WTC11 (cell line): ENCODE measurements at regions not wholly inside any gene's neighbourhood (a gene's known extent, or its start where the extent isn't known, plus 50 kb on each side); places are given as distances from the start of the nearest gene placed in this dataset.

Experiments
- ATAC-seq: fragments of 200-7000 bp; cut with Tn5 transposase; 2 replicates; pipeline ENCODE4 v1.10.0; 2021; ENCODE audit warnings: mild to moderate bottlenecking, moderate library complexity
- CTCF ChIA-PET: fragments of 300-600 bp; sonication (Branson Sonifier 250); formaldehyde crosslinking; loops from one replicate; lab custom pipeline; 2021; ENCODE audit warnings: antibody characterized with exemption; lab: Charles Lee
- POLR2A ChIA-PET: fragments of 350-600 bp; sonication (Branson Sonifier 250); formaldehyde crosslinking; loops from one replicate; lab custom pipeline; 2021; ENCODE audit warnings: antibody characterized with exemption; lab: Charles Lee
- DNase-seq: peaks from one replicate; pipeline ENCODE4 v3.0.0; 2021; ENCODE audit warnings: low spot score
- H3K27ac Mint-ChIP-seq: 2 replicates; pipeline ENCODE4 v1.8.0; 2021; ENCODE audit warnings: mixed read lengths
- H3K27me3 Mint-ChIP-seq: 2 replicates; pipeline ENCODE4 v1.8.0; 2021; ENCODE audit warnings: low read depth, mild to moderate bottlenecking, moderate library complexity, mixed read lengths
- H3K36me3 Mint-ChIP-seq: 2 replicates; pipeline ENCODE4 v1.8.0; 2021; ENCODE audit warnings: mixed read lengths
- H3K4me1 Mint-ChIP-seq: 2 replicates; pipeline ENCODE4 v1.8.0; 2022; ENCODE audit warnings: mixed read lengths
- H3K4me3 Mint-ChIP-seq: 2 replicates; pipeline ENCODE4 v1.8.0; 2021; ENCODE audit warnings: mild to moderate bottlenecking, moderate library complexity, mixed read lengths
- H3K9me3 Mint-ChIP-seq: 2 replicates; pipeline ENCODE4 v1.8.0; 2021; ENCODE audit warnings: mixed read lengths
- ESRRA ChIP-seq: sonication (generic); formaldehyde crosslinking; IDR thresholded peaks from 2 replicates; pipeline ENCODE4 v1.8.1; 2022; ENCODE audit warnings: mild to moderate bottlenecking, missing genetic modification reagents, borderline replicate concordance
- FOXJ3 ChIP-seq: sonication (generic); formaldehyde crosslinking; IDR thresholded peaks from 2 replicates; pipeline ENCODE4 v1.9.0; 2021; ENCODE audit warnings: missing genetic modification reagents, mild to moderate bottlenecking, borderline replicate concordance
- FOXK1 ChIP-seq: sonication (generic); formaldehyde crosslinking; IDR thresholded peaks from 2 replicates; pipeline ENCODE4 v1.8.0; 2022; ENCODE audit warnings: mild to moderate bottlenecking, moderate library complexity, missing genetic modification reagents
- GRHL2 ChIP-seq: fragments of 250-450 bp; sonication (Bioruptor Pico); IDR thresholded peaks from 2 replicates; pipeline ENCODE4 v1.8.0; 2022; ENCODE audit warnings: mild to moderate bottlenecking, moderate library complexity; ENCODE audit not compliant: insufficient replicate concordance, severe bottlenecking
- NR2C2 ChIP-seq: sonication (generic); formaldehyde crosslinking; IDR thresholded peaks from 2 replicates; pipeline ENCODE4 v1.8.0; 2022; ENCODE audit warnings: mild to moderate bottlenecking, missing genetic modification reagents
- NR3C1 ChIP-seq: sonication (generic); formaldehyde crosslinking; conservative IDR thresholded peaks from 2 replicates; pipeline ENCODE4 v1.8.1; 2023; ENCODE audit warnings: low read depth, mild to moderate bottlenecking, missing genetic modification reagents
- RELA ChIP-seq: sonication (generic); formaldehyde crosslinking; IDR thresholded peaks from 2 replicates; pipeline ENCODE4 v1.8.1; 2022; ENCODE audit warnings: missing genetic modification reagents, mild to moderate bottlenecking, borderline replicate concordance
- SMAD3 ChIP-seq: sonication (generic); formaldehyde crosslinking; IDR thresholded peaks from 2 replicates; pipeline ENCODE4 v1.8.0; 2022; ENCODE audit warnings: missing genetic modification reagents, mild to moderate bottlenecking, borderline replicate concordance
- SP1 ChIP-seq: sonication (generic); formaldehyde crosslinking; conservative IDR thresholded peaks from 2 replicates; pipeline ENCODE4 v1.8.1; 2022; ENCODE audit warnings: missing genetic modification reagents
- TEAD1 ChIP-seq: sonication (generic); formaldehyde crosslinking; IDR thresholded peaks from 2 replicates; pipeline ENCODE4 v1.8.0; 2022; ENCODE audit warnings: mild to moderate bottlenecking, missing genetic modification reagents
- ZNF232 ChIP-seq: sonication (generic); formaldehyde crosslinking; IDR thresholded peaks from 2 replicates; pipeline ENCODE4 v1.8.0; 2022; ENCODE audit warnings: mild to moderate bottlenecking, missing genetic modification reagents
- ZNF423 ChIP-seq: fragments of 250-450 bp; sonication (Bioruptor Pico); IDR thresholded peaks from 2 replicates; pipeline ENCODE4 v2.1.2; 2022; ENCODE audit warnings: mild to moderate bottlenecking, moderate library complexity
- TF ChIP-seq, protein P1 (sequence below): sonication (generic); formaldehyde crosslinking; IDR thresholded peaks from 2 replicates; pipeline ENCODE4 v1.8.1; 2023; ENCODE audit warnings: mild to moderate bottlenecking, missing genetic modification reagents
- TF ChIP-seq, protein P2 (sequence below): fragments of 250-450 bp; sonication (Bioruptor Pico); IDR thresholded peaks from 2 replicates; pipeline ENCODE4 v1.9.0; 2021; ENCODE audit warnings: mild to moderate bottlenecking
- TF ChIP-seq, protein P3 (sequence below): sonication (generic); formaldehyde crosslinking; IDR thresholded peaks from 2 replicates; pipeline ENCODE4 v1.8.1; 2023; ENCODE audit warnings: mild to moderate bottlenecking, missing genetic modification reagents, borderline replicate concordance
- TF ChIP-seq, protein P4 (sequence below): fragments of 250-450 bp; sonication (Bioruptor Pico); IDR thresholded peaks from 2 replicates; pipeline ENCODE4 v1.9.0; 2021; ENCODE audit warnings: mild to moderate bottlenecking
- TF ChIP-seq, protein P5 (sequence below): fragments of 250-450 bp; sonication (Bioruptor Pico); IDR thresholded peaks from 2 replicates; pipeline ENCODE4 v1.9.0; 2021; ENCODE audit warnings: mild to moderate bottlenecking, borderline replicate concordance
- TF ChIP-seq, protein P6 (sequence below): fragments of 250-450 bp; sonication (Bioruptor Pico); IDR thresholded peaks from 2 replicates; pipeline ENCODE4 v2.1.2; 2022; ENCODE audit warnings: mild to moderate bottlenecking, moderate library complexity

DNA sequence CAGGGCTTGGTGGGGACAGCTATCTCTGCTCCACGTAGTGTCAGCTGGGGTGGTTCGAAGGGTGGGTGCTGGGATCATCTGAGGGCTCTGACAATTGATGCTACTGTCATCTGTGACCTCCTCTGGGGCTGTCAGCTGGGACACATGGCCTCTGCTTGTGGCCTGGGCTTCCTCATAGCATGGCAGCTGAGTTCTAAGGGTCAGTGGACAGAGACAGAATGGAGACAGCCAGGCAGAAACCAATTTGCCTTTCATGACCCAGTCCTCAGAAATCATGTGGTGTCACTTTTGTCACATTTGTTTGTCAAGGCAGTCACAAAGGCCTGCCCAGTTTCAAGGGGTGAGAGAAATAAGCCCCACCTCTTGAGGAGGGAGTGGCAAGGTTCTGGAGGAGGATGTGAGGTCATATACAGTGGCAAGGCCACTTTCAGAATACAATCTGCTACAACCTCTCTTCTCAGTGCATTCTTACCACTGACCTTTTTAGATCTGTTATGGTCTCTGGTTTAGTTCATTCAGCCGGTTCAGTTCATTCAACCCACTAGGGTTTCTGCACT is 103.6 kb upstream of the BCOR start:
- H3K27ac Mint-ChIP-seq: no peak overlapping the region
- peaks cover 10% of the 10 kb centered on the region; the same call in 1 of the 2 replicates for H3K4me1 Mint-ChIP-seq
- H3K4me3 Mint-ChIP-seq: no peak overlapping the region
- DNase-seq: no peak
- TF ChIP-seq ZNF232 (CRISPR knock-in tag) (no peak), FOXJ3 (CRISPR knock-in tag) (no peak), SP1 (CRISPR knock-in tag) (no peak), RELA (CRISPR knock-in tag) (no peak), ZNF423 (no peak), SMAD3 (CRISPR knock-in tag) (no peak), TEAD1 (CRISPR knock-in tag) (no peak), NR3C1 (CRISPR knock-in tag) (no peak), ESRRA (CRISPR knock-in tag) (no peak), GRHL2 (CRISPR knock-in tag) (no peak), NR2C2 (CRISPR knock-in tag) (no peak), FOXK1 (CRISPR knock-in tag) (no peak)
- TF ChIP-seq, protein P1, sequence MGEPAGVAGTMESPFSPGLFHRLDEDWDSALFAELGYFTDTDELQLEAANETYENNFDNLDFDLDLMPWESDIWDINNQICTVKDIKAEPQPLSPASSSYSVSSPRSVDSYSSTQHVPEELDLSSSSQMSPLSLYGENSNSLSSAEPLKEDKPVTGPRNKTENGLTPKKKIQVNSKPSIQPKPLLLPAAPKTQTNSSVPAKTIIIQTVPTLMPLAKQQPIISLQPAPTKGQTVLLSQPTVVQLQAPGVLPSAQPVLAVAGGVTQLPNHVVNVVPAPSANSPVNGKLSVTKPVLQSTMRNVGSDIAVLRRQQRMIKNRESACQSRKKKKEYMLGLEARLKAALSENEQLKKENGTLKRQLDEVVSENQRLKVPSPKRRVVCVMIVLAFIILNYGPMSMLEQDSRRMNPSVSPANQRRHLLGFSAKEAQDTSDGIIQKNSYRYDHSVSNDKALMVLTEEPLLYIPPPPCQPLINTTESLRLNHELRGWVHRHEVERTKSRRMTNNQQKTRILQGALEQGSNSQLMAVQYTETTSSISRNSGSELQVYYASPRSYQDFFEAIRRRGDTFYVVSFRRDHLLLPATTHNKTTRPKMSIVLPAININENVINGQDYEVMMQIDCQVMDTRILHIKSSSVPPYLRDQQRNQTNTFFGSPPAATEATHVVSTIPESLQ (CRISPR knock-in tag): no peak
- TF ChIP-seq, protein P2, sequence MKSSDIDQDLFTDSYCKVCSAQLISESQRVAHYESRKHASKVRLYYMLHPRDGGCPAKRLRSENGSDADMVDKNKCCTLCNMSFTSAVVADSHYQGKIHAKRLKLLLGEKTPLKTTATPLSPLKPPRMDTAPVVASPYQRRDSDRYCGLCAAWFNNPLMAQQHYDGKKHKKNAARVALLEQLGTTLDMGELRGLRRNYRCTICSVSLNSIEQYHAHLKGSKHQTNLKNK (CRISPR knock-in tag): no peak
- TF ChIP-seq, protein P3, sequence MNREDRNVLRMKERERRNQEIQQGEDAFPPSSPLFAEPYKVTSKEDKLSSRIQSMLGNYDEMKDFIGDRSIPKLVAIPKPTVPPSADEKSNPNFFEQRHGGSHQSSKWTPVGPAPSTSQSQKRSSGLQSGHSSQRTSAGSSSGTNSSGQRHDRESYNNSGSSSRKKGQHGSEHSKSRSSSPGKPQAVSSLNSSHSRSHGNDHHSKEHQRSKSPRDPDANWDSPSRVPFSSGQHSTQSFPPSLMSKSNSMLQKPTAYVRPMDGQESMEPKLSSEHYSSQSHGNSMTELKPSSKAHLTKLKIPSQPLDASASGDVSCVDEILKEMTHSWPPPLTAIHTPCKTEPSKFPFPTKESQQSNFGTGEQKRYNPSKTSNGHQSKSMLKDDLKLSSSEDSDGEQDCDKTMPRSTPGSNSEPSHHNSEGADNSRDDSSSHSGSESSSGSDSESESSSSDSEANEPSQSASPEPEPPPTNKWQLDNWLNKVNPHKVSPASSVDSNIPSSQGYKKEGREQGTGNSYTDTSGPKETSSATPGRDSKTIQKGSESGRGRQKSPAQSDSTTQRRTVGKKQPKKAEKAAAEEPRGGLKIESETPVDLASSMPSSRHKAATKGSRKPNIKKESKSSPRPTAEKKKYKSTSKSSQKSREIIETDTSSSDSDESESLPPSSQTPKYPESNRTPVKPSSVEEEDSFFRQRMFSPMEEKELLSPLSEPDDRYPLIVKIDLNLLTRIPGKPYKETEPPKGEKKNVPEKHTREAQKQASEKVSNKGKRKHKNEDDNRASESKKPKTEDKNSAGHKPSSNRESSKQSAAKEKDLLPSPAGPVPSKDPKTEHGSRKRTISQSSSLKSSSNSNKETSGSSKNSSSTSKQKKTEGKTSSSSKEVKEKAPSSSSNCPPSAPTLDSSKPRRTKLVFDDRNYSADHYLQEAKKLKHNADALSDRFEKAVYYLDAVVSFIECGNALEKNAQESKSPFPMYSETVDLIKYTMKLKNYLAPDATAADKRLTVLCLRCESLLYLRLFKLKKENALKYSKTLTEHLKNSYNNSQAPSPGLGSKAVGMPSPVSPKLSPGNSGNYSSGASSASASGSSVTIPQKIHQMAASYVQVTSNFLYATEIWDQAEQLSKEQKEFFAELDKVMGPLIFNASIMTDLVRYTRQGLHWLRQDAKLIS: no peak
- TF ChIP-seq, protein P4, sequence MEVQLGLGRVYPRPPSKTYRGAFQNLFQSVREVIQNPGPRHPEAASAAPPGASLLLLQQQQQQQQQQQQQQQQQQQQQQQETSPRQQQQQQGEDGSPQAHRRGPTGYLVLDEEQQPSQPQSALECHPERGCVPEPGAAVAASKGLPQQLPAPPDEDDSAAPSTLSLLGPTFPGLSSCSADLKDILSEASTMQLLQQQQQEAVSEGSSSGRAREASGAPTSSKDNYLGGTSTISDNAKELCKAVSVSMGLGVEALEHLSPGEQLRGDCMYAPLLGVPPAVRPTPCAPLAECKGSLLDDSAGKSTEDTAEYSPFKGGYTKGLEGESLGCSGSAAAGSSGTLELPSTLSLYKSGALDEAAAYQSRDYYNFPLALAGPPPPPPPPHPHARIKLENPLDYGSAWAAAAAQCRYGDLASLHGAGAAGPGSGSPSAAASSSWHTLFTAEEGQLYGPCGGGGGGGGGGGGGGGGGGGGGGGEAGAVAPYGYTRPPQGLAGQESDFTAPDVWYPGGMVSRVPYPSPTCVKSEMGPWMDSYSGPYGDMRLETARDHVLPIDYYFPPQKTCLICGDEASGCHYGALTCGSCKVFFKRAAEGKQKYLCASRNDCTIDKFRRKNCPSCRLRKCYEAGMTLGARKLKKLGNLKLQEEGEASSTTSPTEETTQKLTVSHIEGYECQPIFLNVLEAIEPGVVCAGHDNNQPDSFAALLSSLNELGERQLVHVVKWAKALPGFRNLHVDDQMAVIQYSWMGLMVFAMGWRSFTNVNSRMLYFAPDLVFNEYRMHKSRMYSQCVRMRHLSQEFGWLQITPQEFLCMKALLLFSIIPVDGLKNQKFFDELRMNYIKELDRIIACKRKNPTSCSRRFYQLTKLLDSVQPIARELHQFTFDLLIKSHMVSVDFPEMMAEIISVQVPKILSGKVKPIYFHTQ: no peak
- TF ChIP-seq, protein P5, sequence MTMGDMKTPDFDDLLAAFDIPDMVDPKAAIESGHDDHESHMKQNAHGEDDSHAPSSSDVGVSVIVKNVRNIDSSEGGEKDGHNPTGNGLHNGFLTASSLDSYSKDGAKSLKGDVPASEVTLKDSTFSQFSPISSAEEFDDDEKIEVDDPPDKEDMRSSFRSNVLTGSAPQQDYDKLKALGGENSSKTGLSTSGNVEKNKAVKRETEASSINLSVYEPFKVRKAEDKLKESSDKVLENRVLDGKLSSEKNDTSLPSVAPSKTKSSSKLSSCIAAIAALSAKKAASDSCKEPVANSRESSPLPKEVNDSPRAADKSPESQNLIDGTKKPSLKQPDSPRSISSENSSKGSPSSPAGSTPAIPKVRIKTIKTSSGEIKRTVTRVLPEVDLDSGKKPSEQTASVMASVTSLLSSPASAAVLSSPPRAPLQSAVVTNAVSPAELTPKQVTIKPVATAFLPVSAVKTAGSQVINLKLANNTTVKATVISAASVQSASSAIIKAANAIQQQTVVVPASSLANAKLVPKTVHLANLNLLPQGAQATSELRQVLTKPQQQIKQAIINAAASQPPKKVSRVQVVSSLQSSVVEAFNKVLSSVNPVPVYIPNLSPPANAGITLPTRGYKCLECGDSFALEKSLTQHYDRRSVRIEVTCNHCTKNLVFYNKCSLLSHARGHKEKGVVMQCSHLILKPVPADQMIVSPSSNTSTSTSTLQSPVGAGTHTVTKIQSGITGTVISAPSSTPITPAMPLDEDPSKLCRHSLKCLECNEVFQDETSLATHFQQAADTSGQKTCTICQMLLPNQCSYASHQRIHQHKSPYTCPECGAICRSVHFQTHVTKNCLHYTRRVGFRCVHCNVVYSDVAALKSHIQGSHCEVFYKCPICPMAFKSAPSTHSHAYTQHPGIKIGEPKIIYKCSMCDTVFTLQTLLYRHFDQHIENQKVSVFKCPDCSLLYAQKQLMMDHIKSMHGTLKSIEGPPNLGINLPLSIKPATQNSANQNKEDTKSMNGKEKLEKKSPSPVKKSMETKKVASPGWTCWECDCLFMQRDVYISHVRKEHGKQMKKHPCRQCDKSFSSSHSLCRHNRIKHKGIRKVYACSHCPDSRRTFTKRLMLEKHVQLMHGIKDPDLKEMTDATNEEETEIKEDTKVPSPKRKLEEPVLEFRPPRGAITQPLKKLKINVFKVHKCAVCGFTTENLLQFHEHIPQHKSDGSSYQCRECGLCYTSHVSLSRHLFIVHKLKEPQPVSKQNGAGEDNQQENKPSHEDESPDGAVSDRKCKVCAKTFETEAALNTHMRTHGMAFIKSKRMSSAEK: no peak
- TF ChIP-seq, protein P6, sequence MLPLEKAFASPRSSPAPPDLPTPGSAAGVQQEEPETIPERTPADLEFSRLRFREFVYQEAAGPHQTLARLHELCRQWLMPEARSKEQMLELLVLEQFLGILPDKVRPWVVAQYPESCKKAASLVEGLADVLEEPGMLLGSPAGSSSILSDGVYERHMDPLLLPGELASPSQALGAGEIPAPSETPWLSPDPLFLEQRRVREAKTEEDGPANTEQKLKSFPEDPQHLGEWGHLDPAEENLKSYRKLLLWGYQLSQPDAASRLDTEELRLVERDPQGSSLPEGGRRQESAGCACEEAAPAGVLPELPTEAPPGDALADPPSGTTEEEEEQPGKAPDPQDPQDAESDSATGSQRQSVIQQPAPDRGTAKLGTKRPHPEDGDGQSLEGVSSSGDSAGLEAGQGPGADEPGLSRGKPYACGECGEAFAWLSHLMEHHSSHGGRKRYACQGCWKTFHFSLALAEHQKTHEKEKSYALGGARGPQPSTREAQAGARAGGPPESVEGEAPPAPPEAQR (CRISPR knock-in tag): no peak
- CTCF ChIA-PET: interaction anchor here (0.5 kb wide), 1 partner anchor 119 kb away, joined by 4 read pairs; no protein-coding TSS in a partner anchor
- H3K9me3 Mint-ChIP-seq: no peaks in the 10 kb centered on the region
- H3K27me3 Mint-ChIP-seq: peaks cover 3% of the 10 kb centered on the region; the same call in 1 of the 2 replicates
- POLR2A ChIA-PET: no interaction called here
- ATAC-seq: no peak
- no peaks in the 10 kb centered on the region for H3K36me3 Mint-ChIP-seq
